SU-DHL-6 (cell line): ENCODE measurements at regions not wholly inside any gene's neighbourhood (a gene's known extent, or its start where the extent isn't known, plus 50 kb on each side); places are given as distances from the start of the nearest gene placed in this dataset.

Source experiments
- H2AFZ ChIP-seq: fragments of 200-600 bp; sonication (generic); 2 replicates; pipeline ENCODE4 v1.6.1; 2014; ENCODE audit warnings: low read depth, mild to moderate bottlenecking, moderate library complexity, mixed read lengths, antibody characterized with exemption, low read length; ENCODE audit not compliant: severe bottlenecking
- H3F3A ChIP-seq: fragments of 200-600 bp; shearing (Covaris generic); 2 replicates; pipeline ENCODE4 v1.6.0; 2016; ENCODE audit warnings: antibody characterized with exemption, mild to moderate bottlenecking; ENCODE audit not compliant: insufficient read depth
- H3K27ac ChIP-seq: fragments of 200-600 bp; sonication (generic); 2 replicates; pipeline ENCODE4 v1.5.1; 2016; ENCODE audit warnings: low read depth, mild to moderate bottlenecking, low read length, moderate library complexity, mixed read lengths
- H3K27me3 ChIP-seq: fragments of 200-600 bp; sonication (generic), shearing (Covaris generic); 2 replicates; pipeline ENCODE4 v1.6.0; 2014; ENCODE audit warnings: mild to moderate bottlenecking, low read length
- H3K36me3 ChIP-seq: fragments of 200-600 bp; sonication (generic); 2 replicates; pipeline ENCODE4 v1.6.1; 2014; ENCODE audit warnings: mild to moderate bottlenecking, low read length, mixed read lengths
- H3K4me2 ChIP-seq: fragments of 300-600, 200-600 bp; shearing (Covaris generic), sonication (generic); 2 replicates; pipeline ENCODE4 v1.6.0; 2014; ENCODE audit warnings: low read length, low read depth, mild to moderate bottlenecking; ENCODE audit not compliant: poor library complexity, severe bottlenecking
- H3K4me3 ChIP-seq: fragments of 200-600 bp; sonication (generic); 2 replicates; pipeline ENCODE4 v1.5.1; 2014; ENCODE audit warnings: antibody characterized with exemption, low read length, mild to moderate bottlenecking, mixed read lengths; ENCODE audit not compliant: insufficient read depth, poor library complexity, severe bottlenecking
- H3K79me2 ChIP-seq: fragments of 200-600 bp; sonication (generic); 2 replicates; pipeline ENCODE4 v1.6.1; 2014; ENCODE audit warnings: mild to moderate bottlenecking, low read length, moderate library complexity; ENCODE audit not compliant: insufficient read depth
- H3K9ac ChIP-seq: fragments of 200-600 bp; sonication (generic); 2 replicates; pipeline ENCODE4 v1.7.0; 2014; ENCODE audit warnings: mild to moderate bottlenecking, low read length
- H3K9me2 ChIP-seq: fragments of 200-600 bp; sonication (generic); replicated peaks from 2 replicates; pipeline ENCODE4 v1.6.1; 2014; ENCODE audit warnings: low read length; ENCODE audit not compliant: insufficient read depth
- H3K9me3 ChIP-seq: fragments of 200-600 bp; sonication (generic); 2 replicates; pipeline ENCODE4 v1.6.1; 2014; ENCODE audit warnings: low read length, mixed read lengths; ENCODE audit not compliant: insufficient read depth
- H4K20me1 ChIP-seq: fragments of 200-600 bp; sonication (generic); 2 replicates; pipeline ENCODE4 v1.6.1; 2014; ENCODE audit warnings: low read depth, mild to moderate bottlenecking, antibody characterized with exemption, low read length, moderate library complexity, mixed read lengths
- EZH2phosphoT487 ChIP-seq: fragments of 200-600 bp; sonication (generic), shearing (Covaris generic); conservative IDR thresholded peaks from 2 replicates; pipeline ENCODE4 v1.6.1; 2018; ENCODE audit warnings: mild to moderate bottlenecking, antibody characterized with exemption, low read length, moderate library complexity, mixed read lengths
- TF ChIP-seq, protein P1 (sequence below): fragments of 200-600 bp; sonication (generic); IDR thresholded peaks from one replicate; pipeline ENCODE4 v1.5.1; 2017; ENCODE audit warnings: antibody characterized with exemption, mild to moderate bottlenecking, low read length, moderate library complexity; ENCODE audit not compliant: insufficient read depth, poor library complexity, severe bottlenecking

DNA sequence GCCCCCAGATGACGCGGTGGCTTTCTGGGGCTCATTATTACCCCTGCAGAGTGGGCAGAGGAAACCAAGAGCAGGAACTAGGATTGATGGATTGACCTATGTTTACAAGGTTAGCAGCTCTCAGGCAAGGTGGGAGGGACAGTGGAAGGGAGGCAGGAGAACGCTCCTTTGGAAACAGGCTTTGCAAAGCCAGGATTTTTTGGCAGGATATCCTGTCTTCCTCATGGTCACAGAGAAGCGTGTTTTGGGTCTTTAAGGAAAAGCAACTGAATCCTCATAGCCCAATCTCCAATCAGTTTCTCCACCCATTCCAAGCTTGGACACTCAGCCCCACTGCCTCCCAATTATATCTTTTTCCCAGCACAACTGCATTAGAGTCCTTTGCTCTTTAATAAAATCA lies 105.6 kb upstream of the SOD1 start:
- Histone ChIP-seq H3F3A (no peaks in the 10 kb centered on the region), H3K9ac (no peak overlapping the region), H3K4me3 (no peak overlapping the region), H3K36me3 (no peaks in the 10 kb centered on the region), H3K27me3 (no peaks in the 10 kb centered on the region), H3K4me2 (no peak overlapping the region), H3K79me2 (peaks cover 93% of the 10 kb centered on the region), H4K20me1 (peaks cover 3% of the 10 kb centered on the region; the same call in 1 of the 2 replicates), H2AFZ (no peak overlapping the region), H3K27ac (no peak overlapping the region), H3K9me2 (no peaks in the 10 kb centered on the region), H3K9me3 (no peaks in the 10 kb centered on the region)
- TF ChIP-seq, protein P1, sequence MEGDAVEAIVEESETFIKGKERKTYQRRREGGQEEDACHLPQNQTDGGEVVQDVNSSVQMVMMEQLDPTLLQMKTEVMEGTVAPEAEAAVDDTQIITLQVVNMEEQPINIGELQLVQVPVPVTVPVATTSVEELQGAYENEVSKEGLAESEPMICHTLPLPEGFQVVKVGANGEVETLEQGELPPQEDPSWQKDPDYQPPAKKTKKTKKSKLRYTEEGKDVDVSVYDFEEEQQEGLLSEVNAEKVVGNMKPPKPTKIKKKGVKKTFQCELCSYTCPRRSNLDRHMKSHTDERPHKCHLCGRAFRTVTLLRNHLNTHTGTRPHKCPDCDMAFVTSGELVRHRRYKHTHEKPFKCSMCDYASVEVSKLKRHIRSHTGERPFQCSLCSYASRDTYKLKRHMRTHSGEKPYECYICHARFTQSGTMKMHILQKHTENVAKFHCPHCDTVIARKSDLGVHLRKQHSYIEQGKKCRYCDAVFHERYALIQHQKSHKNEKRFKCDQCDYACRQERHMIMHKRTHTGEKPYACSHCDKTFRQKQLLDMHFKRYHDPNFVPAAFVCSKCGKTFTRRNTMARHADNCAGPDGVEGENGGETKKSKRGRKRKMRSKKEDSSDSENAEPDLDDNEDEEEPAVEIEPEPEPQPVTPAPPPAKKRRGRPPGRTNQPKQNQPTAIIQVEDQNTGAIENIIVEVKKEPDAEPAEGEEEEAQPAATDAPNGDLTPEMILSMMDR: no peak
- no peak for TF ChIP-seq EZH2phosphoT487

DNA sequence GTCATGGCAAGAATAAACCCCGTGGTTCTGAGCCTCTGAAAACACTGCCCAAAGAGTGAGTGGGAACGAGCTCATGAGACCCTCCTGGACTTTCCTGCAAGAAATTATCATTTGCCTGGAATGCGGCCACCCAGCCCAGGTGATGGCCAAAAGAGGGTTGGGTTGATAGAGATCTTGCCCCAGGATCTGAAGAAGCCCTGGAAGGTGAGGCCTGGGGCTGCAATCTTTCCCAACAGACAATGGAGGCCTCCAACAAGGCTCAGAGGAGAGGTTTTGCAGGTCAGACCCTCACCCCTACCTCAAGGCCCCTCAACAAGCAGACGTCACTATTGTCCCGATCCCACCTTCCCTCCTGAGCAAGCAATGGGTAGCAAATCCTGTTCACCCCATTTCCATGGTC lies 106.0 kb upstream of the SOD1 start:
- Histone ChIP-seq H4K20me1 (peaks cover 3% of the 10 kb centered on the region; the same call in 1 of the 2 replicates), H3F3A (no peaks in the 10 kb centered on the region), H3K9me3 (no peaks in the 10 kb centered on the region), H3K27me3 (no peaks in the 10 kb centered on the region), H3K9me2 (no peaks in the 10 kb centered on the region), H2AFZ (no peak overlapping the region), H3K4me3 (no peak overlapping the region), H3K79me2 (peaks cover 98% of the 10 kb centered on the region), H3K9ac (no peak overlapping the region), H3K4me2 (no peak overlapping the region), H3K36me3 (no peaks in the 10 kb centered on the region), H3K27ac (no peak overlapping the region)
- TF ChIP-seq, protein P1: no peak
- TF ChIP-seq EZH2phosphoT487: no peak

DNA sequence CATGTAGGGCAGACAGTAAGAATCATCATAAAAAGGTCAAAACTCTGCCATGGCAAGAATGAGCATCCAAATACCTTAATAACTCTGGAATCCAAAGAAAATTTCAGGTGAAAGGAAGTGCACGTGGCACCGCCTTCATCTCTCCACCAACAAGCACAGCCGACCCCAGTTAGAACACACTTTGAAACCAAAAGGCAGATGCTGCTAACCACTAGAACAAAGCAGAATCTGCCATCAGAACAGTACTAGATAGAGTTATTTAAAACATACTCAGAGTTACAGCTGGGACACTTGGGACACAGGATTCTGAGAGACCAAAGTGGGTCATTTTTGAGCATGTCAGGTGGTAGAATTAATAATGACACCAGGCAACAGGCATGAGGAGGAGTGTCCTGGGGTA lies 106.7 kb upstream of the SOD1 start:
- Histone ChIP-seq H3K27me3 (no peaks in the 10 kb centered on the region), H3K79me2 (peaks cover 96% of the 10 kb centered on the region)

More for the DNA sequence above, 106.7 kb upstream of the SOD1 start:
- TF ChIP-seq, protein P1: no peak
- H3K4me2 ChIP-seq: no peak overlapping the region
- H3K9ac ChIP-seq: no peak overlapping the region
- H3K9me2 ChIP-seq: no peaks in the 10 kb centered on the region
- H3K9me3 ChIP-seq: no peaks in the 10 kb centered on the region
- no peak overlapping the region for H2AFZ ChIP-seq
- H3K4me3 ChIP-seq: no peak overlapping the region
- peaks cover 3% of the 10 kb centered on the region; the same call in 1 of the 2 replicates for H4K20me1 ChIP-seq
- no peak overlapping the region for H3K27ac ChIP-seq
- H3K36me3 ChIP-seq: no peaks in the 10 kb centered on the region
- H3F3A ChIP-seq: no peaks in the 10 kb centered on the region
